AG20443 (cell line): ENCODE measurements at regions not wholly inside any gene's neighbourhood (a gene's known extent, or its start where the extent isn't known, plus 50 kb on each side); places are given as distances from the start of the nearest gene placed in this dataset.

Experiments
- DNase-seq: peaks from one replicate; pipeline ENCODE4 v3.0.0; 2012; ENCODE audit warnings: low spot score, mixed read lengths

- peak; percentile 44 for DNase-seq
Observed at GRCh38 chr6:134117409-134117808, 65.0 kb upstream of the SLC2A12 start.

GRCh38 chr6:134115715-134116074, 63.3 kb upstream of the SLC2A12 start:
- no peak for DNase-seq

GRCh38 chr6:134114918-134115714, 62.7 kb upstream of the SLC2A12 start:
- DNase-seq, result no peak

- no peak for DNase-seq
Observed at GRCh38 chr6:134114489-134114888, 62.1 kb upstream of the SLC2A12 start.

GRCh38 chr6:134111726-134112125, 59.3 kb upstream of the SLC2A12 start:
- no peak for DNase-seq

- peak; percentile 73 for DNase-seq
Observed at GRCh38 chr6:134111062-134111677, 58.7 kb upstream of the SLC2A12 start.

- DNase-seq, result no peak
Observed at GRCh38 chr6:134106702-134107101, 54.3 kb upstream of the SLC2A12 start.

- DNase-seq, result no peak
Observed at GRCh38 chr6:134105940-134106339, 53.5 kb upstream of the SLC2A12 start.

GRCh38 chr6:134103006-134103405, 50.6 kb upstream of the SLC2A12 start:
- no peak for DNase-seq
